ENCODE measurements at regions not wholly inside any gene's neighbourhood (a gene's known extent, or its start where the extent isn't known, plus 50 kb on each side); places are given as distances from the start of the nearest gene placed in this dataset.
A peak's percentile ranks its signal among the peaks of the same experiment; 100 is the strongest.

DNA sequence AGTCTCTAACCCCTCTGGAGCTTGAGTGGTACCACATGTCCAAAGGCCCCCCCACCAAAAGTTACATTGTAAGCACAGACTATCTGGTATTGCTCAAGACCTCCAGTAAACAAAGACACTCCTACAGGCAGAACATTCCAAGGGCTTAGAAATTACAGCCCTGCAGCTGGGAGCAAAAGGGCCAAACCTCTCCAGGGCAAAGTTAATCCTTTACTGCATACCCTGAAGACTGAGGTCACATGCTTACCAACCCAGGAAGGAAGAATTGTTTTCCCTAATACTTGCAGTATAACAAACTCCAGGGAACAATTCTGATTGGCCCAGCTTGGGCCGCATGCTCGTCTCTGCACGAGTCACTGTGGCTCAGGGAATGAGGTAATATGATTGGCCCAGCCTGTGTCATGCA is 266.1 kb upstream of the NR2F2 start:
- TF ChIP-seq, protein P1, sequence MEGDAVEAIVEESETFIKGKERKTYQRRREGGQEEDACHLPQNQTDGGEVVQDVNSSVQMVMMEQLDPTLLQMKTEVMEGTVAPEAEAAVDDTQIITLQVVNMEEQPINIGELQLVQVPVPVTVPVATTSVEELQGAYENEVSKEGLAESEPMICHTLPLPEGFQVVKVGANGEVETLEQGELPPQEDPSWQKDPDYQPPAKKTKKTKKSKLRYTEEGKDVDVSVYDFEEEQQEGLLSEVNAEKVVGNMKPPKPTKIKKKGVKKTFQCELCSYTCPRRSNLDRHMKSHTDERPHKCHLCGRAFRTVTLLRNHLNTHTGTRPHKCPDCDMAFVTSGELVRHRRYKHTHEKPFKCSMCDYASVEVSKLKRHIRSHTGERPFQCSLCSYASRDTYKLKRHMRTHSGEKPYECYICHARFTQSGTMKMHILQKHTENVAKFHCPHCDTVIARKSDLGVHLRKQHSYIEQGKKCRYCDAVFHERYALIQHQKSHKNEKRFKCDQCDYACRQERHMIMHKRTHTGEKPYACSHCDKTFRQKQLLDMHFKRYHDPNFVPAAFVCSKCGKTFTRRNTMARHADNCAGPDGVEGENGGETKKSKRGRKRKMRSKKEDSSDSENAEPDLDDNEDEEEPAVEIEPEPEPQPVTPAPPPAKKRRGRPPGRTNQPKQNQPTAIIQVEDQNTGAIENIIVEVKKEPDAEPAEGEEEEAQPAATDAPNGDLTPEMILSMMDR (IDR thresholded peaks at IDR 0.05), result no peak
- TF ChIP-seq EP300 (IDR thresholded peaks at IDR 0.05), result no peak
- no peak for TF ChIP-seq POLR2A (IDR thresholded peaks at IDR 0.05)
- peak in 1 of 4 donors; percentile 13 for TF ChIP-seq POLR2AphosphoS5 (IDR thresholded peaks at IDR 0.05)
